ENCODE measurements at regions not wholly inside any gene's neighbourhood (a gene's known extent, or its start where the extent isn't known, plus 50 kb on each side); places are given as distances from the start of the nearest gene placed in this dataset.

- WGBS (ENCODE audit: insufficient coverage), result 100% methylated on average over 1 of the region's 3 CpGs
- DNase-seq (no peak), ATAC-seq (ENCODE audit: low read depth) (no peak)
- intact Hi-C loops (cut with micrococcal nuclease), result no loop called here
- Histone ChIP-seq H3K4me2 (replicated peaks; ENCODE audit: low read depth, low read length, poor library complexity, severe bottlenecking) (no peak overlapping the region), H3K9ac (ENCODE audit: low read length) (no peak overlapping the region), H3K79me2 (ENCODE audit: control insufficient read depth, insufficient read depth, low read length) (no peaks in the 10 kb centered on the region), H3K27me3 (replicated peaks in 1 of 4; ENCODE audit: control extremely low read depth in 1 of 4, control insufficient read depth in 3 of 4, insufficient read depth in 4 of 4, low read length in 3 of 4) (no peaks in the 10 kb centered on the region), H3K9me3 (ENCODE audit: control extremely low read depth in 1 of 3, control insufficient read depth in 2 of 3, insufficient read depth in 1 of 3, low read length in 2 of 3) (no peaks in the 10 kb centered on the region), H2AFZ (ENCODE audit: insufficient read depth, low read depth, low read length, poor library complexity, severe bottlenecking) (no peak overlapping the region), H3K27ac (ENCODE audit: low read length in 2 of 2) (no peak overlapping the region), H4K20me1 (ENCODE audit: control insufficient read depth, insufficient read depth, low read length, poor library complexity, severe bottlenecking) (no peaks in the 10 kb centered on the region), H3K4me3 (ENCODE audit: control extremely low read depth in 1 of 5, extremely low read depth in 1 of 5, insufficient read depth in 1 of 5, low read depth in 2 of 5, low read length in 4 of 5) (no peak overlapping the region), H3K36me3 (replicated peaks in 1 of 2; ENCODE audit: control extremely low read depth in 1 of 2, control insufficient read depth in 1 of 2, extremely low read depth in 1 of 2, insufficient read depth in 2 of 2, low read length in 1 of 2) (no peaks in the 10 kb centered on the region), H3K4me1 (ENCODE audit: control insufficient read depth in 2 of 2, insufficient read depth in 2 of 2, low read length in 2 of 2) (no peaks in the 10 kb centered on the region)
- Mint-ChIP-seq H3K4me3 (no peak overlapping the region), H3K27ac (no peak overlapping the region), H3K27me3 (no peaks in the 10 kb centered on the region), H3K9me3 (ENCODE audit: insufficient read depth) (no peaks in the 10 kb centered on the region), H3K4me1 (no peaks in the 10 kb centered on the region)
- TF ChIP-seq EZH2 (IDR thresholded peaks at IDR 0.05; ENCODE audit: borderline replicate concordance, insufficient read depth, low read depth, low read length, poor library complexity, severe bottlenecking), result no peak
- TF ChIP-seq CTCF (IDR thresholded peaks at IDR 0.05), result no peak
- CTCF ChIA-PET, result no interaction called here
- POLR2A ChIA-PET, result no interaction called here
Measured at GRCh38 chr10:24777196-24777595, 53.5 kb upstream of the ARHGAP21 start.

- Mint-ChIP-seq H3K4me3 (no peak overlapping the region), H3K27ac (no peak overlapping the region), H3K9me3 (ENCODE audit: insufficient read depth) (no peaks in the 10 kb centered on the region), H3K27me3 (no peaks in the 10 kb centered on the region), H3K4me1 (no peaks in the 10 kb centered on the region)
- Histone ChIP-seq H3K9ac (ENCODE audit: low read length) (no peak overlapping the region), H4K20me1 (ENCODE audit: control insufficient read depth, insufficient read depth, low read length, poor library complexity, severe bottlenecking) (no peaks in the 10 kb centered on the region), H3K9me3 (ENCODE audit: control extremely low read depth in 1 of 3, control insufficient read depth in 2 of 3, insufficient read depth in 1 of 3, low read length in 2 of 3) (no peaks in the 10 kb centered on the region), H3K4me3 (ENCODE audit: control extremely low read depth in 1 of 5, extremely low read depth in 1 of 5, insufficient read depth in 1 of 5, low read depth in 2 of 5, low read length in 4 of 5) (no peak overlapping the region), H3K27me3 (replicated peaks in 1 of 4; ENCODE audit: control extremely low read depth in 1 of 4, control insufficient read depth in 3 of 4, insufficient read depth in 4 of 4, low read length in 3 of 4) (no peaks in the 10 kb centered on the region), H2AFZ (ENCODE audit: insufficient read depth, low read depth, low read length, poor library complexity, severe bottlenecking) (no peak overlapping the region), H3K4me1 (ENCODE audit: control insufficient read depth in 2 of 2, insufficient read depth in 2 of 2, low read length in 2 of 2) (no peaks in the 10 kb centered on the region), H3K79me2 (ENCODE audit: control insufficient read depth, insufficient read depth, low read length) (no peaks in the 10 kb centered on the region), H3K4me2 (replicated peaks; ENCODE audit: low read depth, low read length, poor library complexity, severe bottlenecking) (no peak overlapping the region), H3K27ac (ENCODE audit: low read length in 2 of 2) (no peak overlapping the region), H3K36me3 (replicated peaks in 1 of 2; ENCODE audit: control extremely low read depth in 1 of 2, control insufficient read depth in 1 of 2, extremely low read depth in 1 of 2, insufficient read depth in 2 of 2, low read length in 1 of 2) (no peaks in the 10 kb centered on the region)
- intact Hi-C loops (cut with micrococcal nuclease), result no loop called here
- no peak for ATAC-seq (ENCODE audit: low read depth)
- CTCF ChIA-PET, result interaction anchor here (1.0 kb wide), 1 partner anchor 11 kb away, joined by 3 read pairs; no protein-coding TSS in a partner anchor
- no peak for DNase-seq
- 83% methylated on average over 1 of the region's 3 CpGs for WGBS (ENCODE audit: insufficient coverage)
- TF ChIP-seq CTCF (IDR thresholded peaks at IDR 0.05) (no peak), EZH2 (IDR thresholded peaks at IDR 0.05; ENCODE audit: borderline replicate concordance, insufficient read depth, low read depth, low read length, poor library complexity, severe bottlenecking) (no peak)
- POLR2A ChIA-PET, result no interaction called here
Measured at GRCh38 chr10:24773939-24774589, 50.4 kb upstream of the ARHGAP21 start.
